KOPT-K1 (cell line): ENCODE measurements at regions not wholly inside any gene's neighbourhood (a gene's known extent, or its start where the extent isn't known, plus 50 kb on each side); places are given as distances from the start of the nearest gene placed in this dataset.
"Not testable (repeated sequence)": the region's sequence is repeated elsewhere in the genome, so short reads cannot be mapped to it uniquely, and the experiment has no call there.

Source experiments
- H3K27ac ChIP-seq: fragments of 200-600 bp; sonication (generic); 2 replicates; pipeline ENCODE4 v1.5.1; 2016; ENCODE audit warnings: antibody characterized with exemption, mild to moderate bottlenecking, low read depth, low read length; ENCODE audit not compliant: poor library complexity, severe bottlenecking
- H3K36me3 ChIP-seq: fragments of 200-600 bp; sonication (generic); 2 replicates; pipeline ENCODE4 v1.5.1; 2017; ENCODE audit warnings: antibody characterized with exemption, mild to moderate bottlenecking, low read length, moderate library complexity; ENCODE audit not compliant: insufficient read depth
- H3K9me3 ChIP-seq: fragments of 200-600 bp; sonication (generic); 2 replicates; pipeline ENCODE4 v1.5.1; 2017; ENCODE audit warnings: antibody characterized with exemption, low read length, mild to moderate bottlenecking; ENCODE audit not compliant: insufficient read depth, poor library complexity, severe bottlenecking

DNA sequence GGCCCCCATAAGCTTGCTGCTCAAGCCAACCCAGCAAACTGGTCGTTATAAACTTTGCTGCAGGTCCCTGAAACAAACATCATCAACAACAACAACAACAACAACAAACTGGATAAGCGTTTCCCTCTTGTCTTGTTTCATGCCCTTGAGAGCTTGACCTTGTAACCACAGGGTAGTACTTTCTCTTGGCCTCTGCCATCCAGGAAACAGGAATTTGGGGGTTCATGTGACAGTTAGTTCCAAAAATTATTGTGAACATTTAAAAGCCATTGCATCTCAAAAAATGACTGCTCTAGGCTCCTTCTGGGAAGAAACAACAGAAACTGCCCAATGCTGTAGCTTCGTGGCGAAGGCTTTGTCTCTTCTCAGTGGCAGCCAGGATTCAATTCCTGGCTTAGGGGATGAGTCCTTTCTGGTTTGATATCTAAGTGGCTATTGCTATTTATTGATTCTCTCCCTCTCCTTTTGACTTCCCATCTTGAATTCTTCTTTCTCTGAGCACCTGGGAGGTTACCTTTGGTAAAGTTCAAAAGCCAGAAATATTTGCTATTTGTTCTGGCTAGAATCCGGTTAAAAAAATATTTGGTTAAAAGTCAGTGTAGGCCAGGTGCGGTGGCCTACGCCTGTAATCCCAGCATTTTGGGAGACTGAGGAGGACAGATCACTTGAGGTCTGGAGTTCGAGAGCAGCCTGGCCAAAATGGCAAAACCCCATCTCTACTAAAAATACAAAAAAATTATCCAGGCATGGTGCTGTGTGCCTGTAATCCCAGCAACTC, 52.0 kb upstream of the CPM start:
- Histone ChIP-seq H3K27ac (no peak overlapping the region), H3K9me3 (peaks cover 18% of the 10 kb centered on the region), H3K36me3 (no peaks in the 10 kb centered on the region)

GRCh38 chr12:68997526-68997925, 64.6 kb upstream of the CPM start:
- H3K27ac ChIP-seq, H3K36me3 ChIP-seq, H3K9me3 ChIP-seq: not testable (repeated sequence)

GRCh38 chr12:68998041-68998440, 65.1 kb upstream of the CPM start:
- Histone ChIP-seq H3K36me3 (no peaks in the 10 kb centered on the region), H3K9me3 (peaks cover 6% of the 10 kb centered on the region), H3K27ac (no peak overlapping the region)

DNA sequence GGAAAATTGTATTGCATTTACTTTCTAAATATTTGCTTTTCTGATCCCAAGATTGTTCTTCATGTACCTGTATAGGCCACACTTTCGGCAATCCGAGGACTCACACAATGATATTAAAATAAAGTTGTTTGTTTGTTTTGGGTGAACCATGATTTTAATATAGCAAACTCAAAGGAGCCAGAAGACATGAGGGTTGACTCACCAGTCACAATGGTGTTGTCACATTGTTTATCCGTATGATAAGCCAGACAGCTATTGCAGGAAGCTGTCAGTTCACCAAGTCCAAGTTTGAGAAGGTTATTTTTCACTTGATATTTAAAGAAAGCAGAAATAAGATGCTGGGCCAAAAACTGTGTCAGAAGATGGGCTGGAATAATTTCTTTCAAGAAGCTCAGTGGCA, 67.1 kb upstream of the CPM start:
- Histone ChIP-seq H3K36me3 (no peaks in the 10 kb centered on the region), H3K27ac (no peak overlapping the region), H3K9me3 (peaks cover 6% of the 10 kb centered on the region)

GRCh38 chr12:69000540-69001243, 67.7 kb upstream of the CPM start:
- H3K9me3 ChIP-seq: peaks cover 6% of the 10 kb centered on the region
- no peaks in the 10 kb centered on the region for H3K36me3 ChIP-seq

DNA sequence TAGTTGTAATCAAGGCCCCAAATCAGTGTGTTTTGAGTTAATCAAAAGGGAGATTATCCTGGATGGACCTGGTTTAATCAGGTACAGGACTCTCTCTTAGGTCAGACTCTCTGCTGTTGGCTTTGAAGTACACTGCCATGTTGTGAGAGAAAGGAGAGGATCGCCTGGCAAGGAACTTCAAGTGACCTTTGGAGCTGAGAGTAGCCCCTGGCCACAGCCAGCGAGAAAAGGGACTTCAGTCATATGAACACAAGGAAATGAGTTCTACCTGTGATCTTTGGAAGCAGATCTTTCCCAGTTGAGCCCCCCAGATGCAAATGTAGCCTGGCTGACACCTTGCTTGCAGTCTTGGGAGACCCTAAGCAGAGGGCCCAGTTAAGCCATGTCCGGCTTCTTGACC, 68.3 kb upstream of the CPM start:
- Histone ChIP-seq H3K36me3 (no peaks in the 10 kb centered on the region), H3K27ac (no peak overlapping the region), H3K9me3 (peaks cover 6% of the 10 kb centered on the region)

More at GRCh38 chr12:69000540-69001243, 67.7 kb upstream of the CPM start:
- no peak overlapping the region for H3K27ac ChIP-seq

DNA sequence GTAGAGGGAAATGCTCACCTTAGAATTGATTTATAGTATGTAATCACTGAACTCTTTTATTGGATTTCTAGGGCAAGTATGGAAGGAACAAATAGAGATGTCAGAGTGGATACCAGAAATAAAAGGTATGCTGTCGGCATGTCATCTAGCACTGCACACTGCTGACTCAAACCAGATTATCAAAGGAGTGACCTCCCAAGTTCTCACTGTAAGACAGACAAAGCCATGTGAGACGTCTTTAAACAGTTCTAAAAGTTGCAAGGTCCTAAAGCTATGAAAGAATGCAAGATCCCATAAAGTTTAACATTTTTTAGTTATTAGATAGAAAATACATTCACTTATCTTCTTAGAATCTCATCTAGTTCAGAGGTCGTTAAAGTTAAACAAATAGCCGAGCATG, 70.0 kb upstream of the CPM start:
- H3K36me3 ChIP-seq: no peaks in the 10 kb centered on the region
- H3K27ac ChIP-seq: no peak overlapping the region
- H3K9me3 ChIP-seq: no peaks in the 10 kb centered on the region

DNA sequence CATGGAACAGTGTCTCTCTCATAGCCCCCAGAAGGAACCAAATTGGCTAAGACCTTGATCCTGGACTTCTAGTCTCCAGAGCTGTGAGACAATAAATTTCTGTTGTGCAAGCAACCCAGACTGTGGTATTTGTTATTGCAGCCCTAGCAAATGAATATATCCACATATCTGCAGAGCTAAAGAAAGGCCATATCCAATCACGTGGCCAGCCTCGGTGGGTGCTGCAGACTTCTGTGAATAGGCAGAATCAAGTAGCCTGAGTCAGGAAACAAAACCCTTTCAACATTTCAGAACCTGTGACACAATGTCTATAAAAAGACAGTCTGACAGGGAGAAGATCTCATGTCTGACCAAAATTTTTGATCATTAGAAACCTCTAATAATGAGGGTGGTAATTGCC, 71.0 kb upstream of the CPM start:
- Histone ChIP-seq H3K27ac (no peak overlapping the region), H3K36me3 (no peaks in the 10 kb centered on the region)

GRCh38 chr12:69007101-69007854, 74.3 kb upstream of the CPM start:
- Histone ChIP-seq H3K27ac (no peak overlapping the region), H3K9me3 (no peaks in the 10 kb centered on the region), H3K36me3 (no peaks in the 10 kb centered on the region)

More for the DNA sequence above, 71.0 kb upstream of the CPM start:
- H3K9me3 ChIP-seq: no peaks in the 10 kb centered on the region

- H3K9me3 ChIP-seq: no peaks in the 10 kb centered on the region
- no peak overlapping the region for H3K27ac ChIP-seq
- H3K36me3 ChIP-seq: no peaks in the 10 kb centered on the region
These were observed 74.9 kb upstream of the CPM start for GRCh38 chr12:69007855-69008351.

GRCh38 chr12:69008520-69008919, 75.5 kb upstream of the CPM start:
- Histone ChIP-seq H3K9me3 (no peaks in the 10 kb centered on the region), H3K36me3 (no peaks in the 10 kb centered on the region), H3K27ac (no peak overlapping the region)

DNA sequence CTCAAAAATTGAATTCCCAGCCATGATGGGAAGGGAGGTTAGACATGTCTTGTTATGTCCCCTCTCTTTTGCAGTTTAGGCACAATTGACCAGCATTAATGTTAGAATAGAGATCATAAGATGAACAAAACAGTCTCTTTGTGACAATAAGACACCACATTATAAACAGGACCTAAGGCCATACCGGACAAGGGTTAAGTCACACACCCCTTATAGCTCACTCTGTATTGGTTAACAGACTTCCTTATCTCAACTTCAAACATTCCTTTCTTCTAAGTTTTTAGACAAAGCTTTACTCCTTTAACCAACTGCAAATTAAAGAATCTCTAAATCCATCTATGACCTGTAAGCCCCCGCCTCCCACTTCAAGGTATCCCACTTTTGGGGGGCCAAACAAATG, 81.1 kb upstream of the CPM start:
- Histone ChIP-seq H3K27ac (no peak overlapping the region), H3K36me3 (no peaks in the 10 kb centered on the region), H3K9me3 (no peaks in the 10 kb centered on the region)

GRCh38 chr12:69015017-69015416, 82.0 kb upstream of the CPM start:
- H3K9me3 ChIP-seq: no peaks in the 10 kb centered on the region

DNA sequence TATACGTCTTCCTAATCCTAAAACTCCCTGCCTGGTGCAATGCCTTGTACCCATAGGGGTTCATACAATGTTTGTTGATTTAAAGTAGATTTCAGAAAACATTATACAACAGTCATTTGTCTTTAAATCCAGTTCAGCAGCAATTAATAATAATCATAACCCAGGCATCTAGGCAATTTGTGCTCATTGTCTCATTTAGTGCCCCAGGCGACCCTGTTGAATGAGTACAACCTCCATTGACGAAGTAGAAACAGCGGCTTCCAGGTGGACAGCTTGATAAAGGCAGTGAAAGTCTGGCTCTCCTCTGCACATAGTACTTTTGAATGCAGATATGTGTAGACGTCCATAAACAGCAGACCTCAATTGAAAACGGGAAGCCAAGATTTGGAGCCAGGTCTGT, 82.9 kb upstream of the CPM start:
- Histone ChIP-seq H3K27ac (no peak overlapping the region), H3K36me3 (no peaks in the 10 kb centered on the region), H3K9me3 (no peaks in the 10 kb centered on the region)

More at GRCh38 chr12:69015017-69015416, 82.0 kb upstream of the CPM start:
- H3K36me3 ChIP-seq: no peaks in the 10 kb centered on the region
- no peak overlapping the region for H3K27ac ChIP-seq

GRCh38 chr12:69019082-69019481, 86.1 kb upstream of the CPM start:
- no peaks in the 10 kb centered on the region for H3K36me3 ChIP-seq
- H3K9me3 ChIP-seq: no peaks in the 10 kb centered on the region

More at GRCh38 chr12:69019082-69019481, 86.1 kb upstream of the CPM start:
- no peak overlapping the region for H3K27ac ChIP-seq
